H1 (cell line): ENCODE measurements at regions not wholly inside any gene's neighbourhood (a gene's known extent, or its start where the extent isn't known, plus 50 kb on each side); places are given as distances from the start of the nearest gene placed in this dataset.

Experiments used
- CTCF ChIA-PET: fragments of 300-600 bp; sonication (Branson Sonifier 250); formaldehyde crosslinking; loops from one replicate; lab custom pipeline; 2021; ENCODE audit not compliant: partially characterized antibody; lab: Charles Lee
- POLR2A ChIA-PET: fragments of 300-600 bp; sonication (Branson Sonifier 250); formaldehyde crosslinking; loops from one replicate; lab custom pipeline; 2021; ENCODE audit warnings: inconsistent platforms; ENCODE audit not compliant: partially characterized antibody; lab: Charles Lee
- DNase-seq, 2 experiments: peaks; one replicate each; pipeline versions ENCODE4 v3.0.0 to v3.0.0-alpha.2; 2010 to 2022; ENCODE audit warnings: low spot score in 2 of 2, low read depth in 1 of 2, mixed read lengths in 1 of 2
- FAIRE-seq: peaks from 2 replicates; lab custom pipeline; 2011; peaks lifted over from hg19 to GRCh38; lab: Jason Lieb, UNC
- H2AFZ ChIP-seq: 2 replicates; pipeline ENCODE4 v1.8.1; 2012; ENCODE audit warnings: low read length, inconsistent platforms
- H2AK5ac ChIP-seq: 2 replicates; pipeline ENCODE4 v1.6.1; 2013; ENCODE audit warnings: low read depth, low read length
- H2BK120ac ChIP-seq: replicated peaks from 2 replicates; pipeline ENCODE3; 2013; ENCODE audit warnings: low read depth, low read length, inconsistent platforms
- H2BK12ac ChIP-seq: 2 replicates; pipeline ENCODE4 v1.6.1; 2013; ENCODE audit warnings: low read depth, low read length
- H2BK15ac ChIP-seq: 2 replicates; pipeline ENCODE4 v1.6.1; 2013; ENCODE audit warnings: low read length
- H2BK20ac ChIP-seq: 2 replicates; pipeline ENCODE4 v1.6.1; 2013; ENCODE audit warnings: low read length
- H2BK5ac ChIP-seq: 2 replicates; pipeline ENCODE4 v1.6.1; 2013; ENCODE audit warnings: low read depth, low read length
- H3K14ac ChIP-seq: 2 replicates; pipeline ENCODE4 v1.6.1; 2013; ENCODE audit warnings: inconsistent platforms; ENCODE audit not compliant: insufficient read length
- H3K18ac ChIP-seq: 2 replicates; pipeline ENCODE4 v1.6.1; 2013; ENCODE audit warnings: low read length; ENCODE audit errors: extremely low read depth
- H3K23ac ChIP-seq: 2 replicates; pipeline ENCODE4 v1.6.1; 2013; ENCODE audit warnings: inconsistent platforms; ENCODE audit not compliant: insufficient read length
- H3K23me2 ChIP-seq: 2 replicates; pipeline ENCODE4 v1.6.1; 2013; ENCODE audit warnings: low read depth, low read length
- H3K27ac ChIP-seq: 2 replicates; pipeline ENCODE4 v1.6.1; 2011; ENCODE audit warnings: low read depth, low read length, inconsistent platforms
- H3K27me3 ChIP-seq, 4 experiments: replicated peaks in 1 of 4; 1 replicate in 1 of 4; 2 replicates in 3 of 4; pipeline versions ENCODE4 v1.6.1 to v1.8.1; 2011 to 2013; ENCODE audit warnings: low read length in 3 of 4, mild to moderate bottlenecking in 3 of 4, inconsistent platforms in 2 of 4, mixed read lengths in 2 of 4, moderate library complexity in 1 of 4; ENCODE audit not compliant: control insufficient read depth in 3 of 4, insufficient read depth in 3 of 4; ENCODE audit errors: extremely low read depth in 1 of 4
- H3K36me3 ChIP-seq, 4 experiments: 2 replicates each; pipeline versions ENCODE4 v1.6.1 to v1.8.1; 2011 to 2013; ENCODE audit warnings: mild to moderate bottlenecking in 4 of 4, low read length in 3 of 4, moderate library complexity in 2 of 4, control low read depth in 1 of 4, inconsistent platforms in 1 of 4; ENCODE audit not compliant: insufficient read depth in 4 of 4, control insufficient read depth in 2 of 4
- H3K4ac ChIP-seq: replicated peaks from 2 replicates; pipeline ENCODE3; 2013; ENCODE audit warnings: low read length, low read depth, mixed read lengths, inconsistent platforms; ENCODE audit not compliant: insufficient read length
- H3K4me1 ChIP-seq, 4 experiments: replicated peaks in 1 of 4; 1 replicate in 1 of 4; 2 replicates in 3 of 4; pipeline versions ENCODE4 v1.6.1 to v1.8.1; 2011 to 2013; ENCODE audit warnings: low read length in 3 of 4, inconsistent platforms in 2 of 4, mixed read lengths in 1 of 4; ENCODE audit not compliant: insufficient read depth in 4 of 4, control insufficient read depth in 3 of 4
- H3K4me2 ChIP-seq, 2 experiments: 2 replicates each; pipeline versions ENCODE4 v1.6.1 to v1.8.1; 2011 to 2013; ENCODE audit warnings: low read depth in 2 of 2, low read length in 2 of 2, control low read depth in 1 of 2, inconsistent platforms in 1 of 2, mild to moderate bottlenecking in 1 of 2; ENCODE audit not compliant: insufficient read depth in 1 of 2
- H3K4me3 ChIP-seq, 4 experiments: fragments of 200-600, 300-600 bp in 1 of 4; sonication (generic), shearing (Covaris generic), sonication (Bioruptor Twin) in 1 of 4; 2 replicates each; pipeline versions ENCODE4 v1.5.1 to v1.8.1; 2011 to 2016; ENCODE audit warnings: low read length in 4 of 4, low read depth in 3 of 4, control low read depth in 2 of 4, inconsistent platforms in 2 of 4, mild to moderate bottlenecking in 2 of 4, mixed read lengths in 1 of 4, moderate library complexity in 1 of 4; ENCODE audit not compliant: insufficient read depth in 2 of 4; ENCODE audit errors: extremely low read depth in 1 of 4
- H3K56ac ChIP-seq: replicated peaks from 2 replicates; pipeline ENCODE3; 2013; ENCODE audit warnings: low read depth, mild to moderate bottlenecking, mixed read lengths, low read length, inconsistent platforms; ENCODE audit not compliant: insufficient read length
- H3K79me1 ChIP-seq: 2 replicates; pipeline ENCODE4 v1.6.1; 2013; ENCODE audit warnings: low read depth, low read length, control low read depth
- H3K79me2 ChIP-seq, 2 experiments: 2 replicates each; pipeline versions ENCODE4 v1.6.1 to v1.8.1; 2012 to 2013; ENCODE audit warnings: low read length in 2 of 2, mild to moderate bottlenecking in 2 of 2, inconsistent platforms in 1 of 2; ENCODE audit not compliant: insufficient read depth in 2 of 2, control insufficient read depth in 1 of 2
- H3K9ac ChIP-seq, 4 experiments: replicated peaks in 1 of 4; 1 replicate in 1 of 4; 2 replicates in 3 of 4; pipeline versions ENCODE4 v1.6.1 to v1.8.1; 2011 to 2013; ENCODE audit warnings: low read depth in 3 of 4, low read length in 3 of 4, control low read depth in 2 of 4, mild to moderate bottlenecking in 2 of 4, moderate library complexity in 2 of 4, inconsistent platforms in 1 of 4; ENCODE audit errors: extremely low read depth in 1 of 4
- H3K9me3 ChIP-seq, 2 experiments: 2 replicates each; pipeline versions ENCODE4 v1.6.1 to v1.8.1; 2012 to 2013; ENCODE audit warnings: mild to moderate bottlenecking in 2 of 2, moderate library complexity in 2 of 2, control low read depth in 1 of 2, inconsistent platforms in 1 of 2, low read depth in 1 of 2, low read length in 1 of 2, mixed read lengths in 1 of 2; ENCODE audit not compliant: insufficient read depth in 2 of 2
- H4K20me1 ChIP-seq, 2 experiments: replicated peaks in 1 of 2; 2 replicates each; pipeline versions ENCODE3 to v1.8.1; 2011 to 2013; ENCODE audit warnings: inconsistent platforms in 2 of 2, low read length in 2 of 2, mild to moderate bottlenecking in 1 of 2; ENCODE audit not compliant: insufficient read depth in 2 of 2, control insufficient read depth in 1 of 2
- H4K5ac ChIP-seq: 2 replicates; pipeline ENCODE4 v1.6.1; 2013; ENCODE audit warnings: low read length, low read depth, mixed read lengths, inconsistent platforms; ENCODE audit not compliant: insufficient read length
- H4K8ac ChIP-seq: 2 replicates; pipeline ENCODE4 v1.8.0; 2013; ENCODE audit warnings: mild to moderate bottlenecking, moderate library complexity, low read length, inconsistent platforms; ENCODE audit not compliant: insufficient read depth; ENCODE audit errors: extremely low read depth
- H4K91ac ChIP-seq: replicated peaks from 2 replicates; pipeline ENCODE3; 2013; ENCODE audit warnings: low read length, mixed read lengths, inconsistent platforms; ENCODE audit not compliant: insufficient read length
- CTBP2 ChIP-seq: IDR thresholded peaks from 2 replicates; pipeline ENCODE4 v1.7.0; 2011; ENCODE audit warnings: borderline replicate concordance, mild to moderate bottlenecking, moderate library complexity, mixed read lengths, low read length; ENCODE audit not compliant: insufficient read depth, insufficient read length
- RNF2 ChIP-seq: fragments of 200-900, 300-1000 bp; sonication (generic); IDR thresholded peaks from 2 replicates; pipeline ENCODE4 v1.7.1; 2016; ENCODE audit warnings: borderline replicate concordance, low read depth, mild to moderate bottlenecking, antibody characterized with exemption, low read length; ENCODE audit not compliant: poor library complexity, severe bottlenecking; ENCODE audit errors: missing control alignments
- TEAD4 ChIP-seq: IDR thresholded peaks from 2 replicates; pipeline ENCODE4 v1.6.1; 2012; ENCODE audit warnings: low read depth, low read length, inconsistent platforms, mixed read lengths
- WGBS, 2 experiments: shearing (Covaris generic) in 1 of 2; methylation state at CpG; one replicate each; pipeline versions ENCODE4 v1.1.6 to v1.1.7; 2013 to 2015; ENCODE audit warnings: low lambda C conversion rate in 2 of 2, mixed read lengths in 2 of 2, inconsistent platforms in 1 of 2, low coverage in 1 of 2, missing lambda C conversion rate in 1 of 2; ENCODE audit not compliant: insufficient replicate concordance in 2 of 2, insufficient coverage in 1 of 2, insufficient read length in 1 of 2; ENCODE audit errors: extremely low coverage in 1 of 2, missing lambda C conversion rate in 1 of 2; 5-methylcytosine and 5-hydroxymethylcytosine counted together

GRCh38 chr4:89586318-89586717, 250.6 kb downstream of the SNCA start:
- Histone ChIP-seq H2AFZ (no peak overlapping the region), H3K27me3 (peaks cover 6 to 25% (median 15%) of the 10 kb centered on the region in 4 experiments), H2BK20ac (no peak overlapping the region), H3K9ac (no peak overlapping the region), H2AK5ac (no peak overlapping the region), H3K56ac (no peak overlapping the region), H3K9me3 (no peaks in the 10 kb centered on the region), H2BK12ac (no peak overlapping the region), H3K23me2 (no peaks in the 10 kb centered on the region), H3K4me3 (no peak overlapping the region), H3K23ac (no peak overlapping the region), H2BK5ac (no peak overlapping the region), H4K5ac (no peak overlapping the region), H3K4me1 (peaks cover 0 to 2% (median 0%) of the 10 kb centered on the region in 4 experiments; a peak in 1 of 7 replicates), H2BK120ac (no peak overlapping the region), H2BK15ac (no peak overlapping the region), H3K4ac (peak overlapping the region; percentile 76), H4K91ac (no peak overlapping the region), H3K18ac (no peak overlapping the region), H3K27ac (no peak overlapping the region), H3K14ac (no peak overlapping the region), H3K79me1 (no peaks in the 10 kb centered on the region), H3K4me2 (no peak overlapping the region), H3K36me3 (no peaks in the 10 kb centered on the region), H4K20me1 (peaks cover 0 to 4% of the 10 kb centered on the region in 2 experiments)
- ChIA-PET CTCF (interaction anchor here (0.5 to 1.9 kb wide), 6 partner anchors 9 to 324 kb away, joined by 3 to 6 read pairs (median 4); no protein-coding TSS in a partner anchor), POLR2A (no interaction called here)
- DNase-seq: no peak
- WGBS, 2 experiments: 70% methylated on average over 3 of the region's 3 CpGs; no CpG with 5 or more reads in 1 of the 2 experiments
- TF ChIP-seq TEAD4 (0 out of 2 replicates have a peak, but pooled peaks have one; percentile 12), RNF2 (no peak), CTBP2 (no peak)
- TF ChIP-seq, all 59 proteins: peak for 1
- no peak overlapping the region for H4K8ac ChIP-seq
- H3K79me2 ChIP-seq: no peaks in the 10 kb centered on the region
- FAIRE-seq: no peak
